ENCODE measurements at regions not wholly inside any gene's neighbourhood (a gene's known extent, or its start where the extent isn't known, plus 50 kb on each side); places are given as distances from the start of the nearest gene placed in this dataset.

- no peak for DNase-seq
Observed at GRCh38 chr6:48809700-48810099, 653.4 kb downstream of the MMUT start.

DNA sequence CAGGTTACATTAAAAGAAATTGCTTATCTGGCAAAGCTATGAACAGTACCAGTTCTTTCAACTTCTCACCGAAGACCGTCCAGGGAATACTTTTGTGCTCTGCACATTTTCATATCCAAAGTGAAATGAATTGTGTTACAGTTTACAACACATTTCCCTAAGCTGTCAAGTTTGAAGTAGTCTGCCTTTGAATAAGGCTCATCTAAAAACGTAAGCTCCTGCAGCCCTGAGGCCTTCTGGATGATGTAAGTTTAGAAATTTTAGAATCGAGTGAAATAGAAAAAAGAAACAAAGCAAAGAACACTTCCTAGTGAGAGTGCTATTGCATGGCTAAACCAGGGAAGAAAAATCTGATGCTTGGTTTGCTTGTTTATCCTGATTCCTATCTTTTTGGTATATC lies 653.8 kb downstream of the MMUT start:
- DNase-seq, result no peak

- no peak for DNase-seq
Observed at GRCh38 chr6:48798296-48798695, 664.8 kb downstream of the MMUT start.

DNA sequence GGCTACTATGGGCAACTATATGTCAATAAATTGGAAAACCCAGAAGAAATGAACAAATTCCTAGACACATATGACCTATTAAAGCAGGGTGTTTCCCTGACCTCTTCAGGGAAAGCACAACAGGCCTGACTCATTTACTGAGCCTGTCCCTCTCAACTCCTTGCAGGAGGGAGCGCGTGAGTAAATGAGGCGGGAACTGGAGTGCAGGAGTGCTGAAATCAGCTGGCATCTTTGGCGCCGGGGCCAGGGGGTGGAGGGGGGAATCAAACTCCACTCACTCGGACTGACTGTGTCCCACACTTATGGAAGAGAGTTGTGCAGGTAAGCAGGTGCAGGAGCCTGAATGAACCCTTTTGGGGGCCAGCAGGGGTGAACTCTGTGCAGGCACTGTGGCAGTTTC lies 671.2 kb upstream of the PTCHD4 start:
- DNase-seq, result no peak

DNA sequence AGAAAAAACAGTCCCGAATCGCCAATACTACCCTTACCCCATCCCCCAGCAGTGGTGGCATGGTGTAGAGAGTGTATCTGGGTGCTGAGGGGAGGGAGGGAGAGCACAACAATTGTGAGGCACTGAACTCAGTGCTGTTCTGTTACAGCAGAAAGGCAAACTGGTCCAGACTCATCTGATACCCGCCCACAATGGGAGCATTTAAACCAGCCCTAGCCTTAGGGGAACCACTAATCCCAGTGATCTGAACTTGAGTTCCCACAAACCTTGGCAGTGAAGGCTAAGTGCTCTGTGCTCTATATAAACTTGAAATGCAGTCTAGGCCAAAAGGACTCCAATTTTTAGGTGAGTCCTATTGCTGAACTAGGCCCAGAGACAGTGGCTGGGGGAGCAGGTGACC lies 666.4 kb upstream of the PTCHD4 start:
- DNase-seq, result no peak

DNA sequence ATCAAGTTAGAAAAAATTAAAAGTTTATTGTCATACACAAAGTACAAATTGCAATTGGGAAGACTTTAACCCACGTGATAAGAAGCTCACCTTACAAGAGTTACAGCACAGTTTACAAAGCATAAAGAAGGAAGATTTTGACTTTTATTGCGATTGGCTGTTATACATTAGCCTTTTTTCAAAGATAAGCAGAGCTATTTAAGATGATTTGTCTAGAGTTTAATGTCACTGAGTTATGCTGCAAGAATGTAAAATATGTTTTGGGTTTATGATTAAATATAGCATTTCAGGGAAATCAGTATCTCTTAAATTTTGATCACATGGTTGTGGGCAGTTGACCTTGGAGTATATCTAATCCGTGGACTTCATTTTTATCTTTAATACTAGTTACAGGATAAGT lies 664.2 kb upstream of the PTCHD4 start:
- DNase-seq, result no peak

DNA sequence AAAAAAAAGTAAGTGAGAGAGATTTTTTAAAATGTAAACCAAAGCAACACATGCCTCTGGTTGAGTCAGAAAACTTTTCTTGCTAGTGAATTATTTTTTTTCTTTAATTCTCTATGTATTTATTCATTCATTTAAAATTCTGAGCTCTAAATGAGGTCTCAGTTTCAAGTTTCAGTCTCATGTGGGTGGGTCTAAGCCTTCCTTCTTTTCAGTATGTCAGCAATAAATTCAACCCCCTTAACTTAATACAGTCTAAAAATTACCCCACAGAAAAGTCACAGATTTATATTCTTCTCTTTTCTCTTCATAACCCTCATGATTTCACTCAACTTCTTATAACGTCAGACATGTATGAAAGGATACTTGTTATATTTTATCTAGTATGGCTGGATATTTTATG lies 663.3 kb upstream of the PTCHD4 start:
- no peak for DNase-seq

GRCh38 chr6:48766349-48766748 lies 655.4 kb upstream of the PTCHD4 start:
- no peak for DNase-seq

GRCh38 chr6:48765352-48765961 lies 654.5 kb upstream of the PTCHD4 start:
- DNase-seq, result peak; percentile 57

GRCh38 chr6:48764286-48765044 lies 653.5 kb upstream of the PTCHD4 start:
- DNase-seq, result no peak

DNA sequence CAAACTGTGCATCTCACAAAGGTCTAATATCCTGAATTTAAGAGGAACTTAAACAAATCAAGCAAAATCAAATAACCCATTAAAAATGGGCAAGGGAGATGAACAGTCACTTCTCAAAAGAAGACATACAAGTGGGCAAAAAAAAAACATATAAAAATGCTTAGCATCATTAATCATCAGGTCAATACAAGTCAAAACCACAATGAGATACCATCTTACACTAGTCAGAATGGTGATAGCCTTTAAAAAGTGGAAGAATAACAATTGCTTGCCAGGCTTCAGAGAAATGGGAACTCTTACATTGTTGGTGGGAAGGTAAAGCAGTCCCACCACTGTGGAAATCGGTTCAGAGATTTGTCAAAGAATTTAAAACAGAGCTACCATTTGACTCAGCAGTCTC lies 646.7 kb upstream of the PTCHD4 start:
- DNase-seq, result no peak

DNA sequence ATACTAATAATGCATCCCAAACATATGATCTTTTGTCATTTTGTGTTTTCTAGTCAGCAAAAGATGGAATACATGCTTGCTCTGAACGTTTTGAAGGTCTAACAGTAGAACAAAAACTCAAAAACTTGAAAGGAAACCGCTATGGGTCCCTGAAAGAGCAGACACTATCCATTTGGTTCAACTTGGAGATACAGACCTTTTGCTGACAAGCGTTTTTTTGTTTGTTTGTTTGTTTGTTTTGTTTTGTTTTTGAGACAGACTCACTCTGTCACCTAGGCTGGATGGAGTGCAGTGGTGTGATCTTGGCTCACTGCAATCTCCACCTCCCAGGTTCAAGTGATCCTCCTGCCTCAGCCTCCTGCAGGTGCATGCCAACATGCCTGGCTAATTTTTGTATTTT lies 644.3 kb upstream of the PTCHD4 start:
- DNase-seq, result no peak

- no peak for DNase-seq
Observed at GRCh38 chr6:48754641-48755040, 643.6 kb upstream of the PTCHD4 start.

DNA sequence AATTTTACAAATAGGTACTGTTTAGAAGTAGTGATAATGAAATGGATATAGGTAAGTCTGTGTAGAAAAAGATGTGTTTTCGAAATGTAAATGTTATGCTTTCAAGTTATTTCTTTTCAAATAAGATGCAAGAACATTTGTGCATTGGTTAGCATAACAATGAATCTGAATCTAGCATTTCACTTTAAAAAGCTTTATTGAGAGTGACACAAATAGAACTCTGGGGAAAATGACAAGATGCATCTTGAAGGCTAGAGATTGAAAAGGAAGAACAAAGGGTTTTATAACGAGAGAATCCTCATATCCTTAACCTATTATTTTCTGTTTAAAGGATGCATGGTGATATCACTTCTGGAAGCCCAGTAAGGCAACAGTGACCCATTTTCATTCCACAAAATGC lies 639.9 kb upstream of the PTCHD4 start:
- no peak for DNase-seq

- no peak for DNase-seq
Observed at GRCh38 chr6:48747471-48747870, 636.5 kb upstream of the PTCHD4 start.

GRCh38 chr6:48747040-48747439 lies 636.0 kb upstream of the PTCHD4 start:
- no peak for DNase-seq

GRCh38 chr6:48744948-48745347 lies 634.0 kb upstream of the PTCHD4 start:
- DNase-seq, result no peak

DNA sequence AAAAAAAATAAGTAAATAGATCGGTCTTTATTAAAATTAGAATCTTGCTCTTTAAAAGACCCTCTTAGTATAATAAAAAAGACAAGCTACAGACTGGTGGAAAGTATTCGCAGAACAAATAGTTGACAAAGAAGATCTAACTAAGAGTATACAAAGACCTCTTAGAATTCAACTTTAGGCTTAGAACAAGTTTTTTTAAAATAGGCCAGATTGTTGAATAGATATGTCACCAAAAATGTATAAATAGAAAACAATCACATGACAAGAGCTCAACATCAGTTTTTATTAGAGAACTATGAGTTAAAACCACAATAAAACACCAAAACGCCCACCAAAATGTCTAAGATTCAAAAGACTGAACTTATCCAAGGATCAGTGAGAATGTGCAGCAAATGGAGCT lies 632.7 kb upstream of the PTCHD4 start:
- no peak for DNase-seq

DNA sequence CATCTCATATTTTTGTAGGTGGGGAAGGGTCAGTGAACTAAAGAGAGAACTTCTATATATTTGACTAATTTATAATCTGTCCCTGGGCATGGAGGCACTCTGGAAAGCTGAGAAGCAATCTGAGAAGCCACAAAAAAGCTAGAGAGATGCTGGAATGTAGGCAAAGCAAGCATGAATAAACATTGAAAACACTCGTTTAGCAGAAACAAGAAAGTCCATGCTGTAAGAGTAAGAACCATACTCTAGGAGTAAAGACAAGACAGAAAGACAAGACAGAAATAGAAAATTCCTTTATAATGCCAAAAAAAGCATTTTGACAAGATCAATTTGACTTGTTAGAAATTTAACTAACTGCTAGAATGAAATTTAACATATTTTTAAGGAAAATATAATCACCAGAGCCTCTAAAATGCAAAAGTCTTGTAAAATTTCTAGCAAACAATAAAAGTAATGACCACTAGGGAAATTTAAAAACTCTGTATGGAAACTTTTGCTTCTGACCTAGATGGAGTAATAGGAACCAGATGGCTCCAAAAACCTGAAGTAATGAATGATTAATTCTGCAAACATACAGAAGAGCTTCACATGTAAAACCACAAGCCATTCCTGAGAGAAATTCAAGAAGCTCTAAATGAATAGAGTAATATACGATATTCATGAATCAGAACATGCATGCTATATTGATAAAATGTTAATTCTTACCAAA lies 625.7 kb upstream of the PTCHD4 start:
- no peak for DNase-seq

- DNase-seq, result no peak
Observed at GRCh38 chr6:48735846-48736245, 624.8 kb upstream of the PTCHD4 start.

DNA sequence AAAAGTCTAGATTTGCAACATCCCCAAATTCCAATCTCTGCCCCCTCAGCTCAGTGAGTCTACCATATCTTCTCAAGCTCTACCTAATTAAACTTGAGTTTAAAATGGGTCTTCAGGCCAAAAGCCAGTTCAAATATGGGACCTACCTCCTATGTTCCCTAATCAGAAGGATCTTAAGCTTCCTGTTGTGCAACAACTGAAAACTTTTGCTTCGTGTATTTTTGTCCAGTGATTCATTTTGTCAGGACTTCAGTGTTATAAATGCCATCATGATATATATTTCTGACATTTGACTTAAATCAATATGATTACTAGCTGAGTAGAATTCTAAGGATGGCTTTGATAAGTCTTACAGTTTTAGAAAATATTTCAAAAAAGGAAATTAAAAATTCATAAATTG lies 622.6 kb upstream of the PTCHD4 start:
- DNase-seq, result no peak

DNA sequence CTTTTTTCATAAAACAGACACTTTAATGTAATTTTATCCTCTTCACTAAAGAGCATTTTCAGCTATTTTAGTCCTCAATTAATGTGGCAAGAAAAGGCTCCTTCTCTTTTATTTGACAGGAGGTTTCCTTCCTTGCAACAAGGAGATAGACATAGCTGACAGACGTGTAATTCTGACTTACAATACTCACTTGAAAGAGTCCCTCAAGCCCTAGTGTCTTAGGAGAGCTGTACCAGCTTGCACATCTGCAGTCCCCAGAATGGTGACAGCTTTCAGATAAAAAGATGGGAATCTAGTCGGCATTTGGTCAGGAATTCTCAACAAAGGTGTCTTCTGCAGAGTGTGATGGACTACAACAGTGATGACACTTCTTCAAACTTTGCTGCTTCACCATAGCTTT lies 603.7 kb upstream of the PTCHD4 start:
- no peak for DNase-seq

GRCh38 chr6:48714250-48714649 lies 603.3 kb upstream of the PTCHD4 start:
- DNase-seq, result peak; percentile 52

GRCh38 chr6:48713612-48714011 lies 602.6 kb upstream of the PTCHD4 start:
- DNase-seq, result no peak

Measured in COR-L47 (cell line).